Limb (tissue), 2 donors: ENCODE measurements at regions not wholly inside any gene's neighbourhood (a gene's known extent, or its start where the extent isn't known, plus 50 kb on each side); places are given as distances from the start of the nearest gene placed in this dataset.
A peak's percentile ranks its signal among the peaks of the same experiment; 100 is the strongest.
"Not testable (repeated sequence)": the region's sequence is repeated elsewhere in the genome, so short reads cannot be mapped to it uniquely, and the experiment has no call there.

Experiments
- DNase-seq, 2 donors: peaks; one replicate each; pipeline ENCODE4 v3.0.0-alpha.2; 2016; ENCODE audit errors: extremely low spot score in 2 of 2

GRCh38 chr17:13154398-13154797 is 136.6 kb upstream of the ELAC2 start:
- DNase-seq: no peak

- DNase-seq: no peak
Observed at GRCh38 chr17:13153036-13153435, 135.2 kb upstream of the ELAC2 start.

- DNase-seq: no peak
Observed at GRCh38 chr17:13152501-13152900, 134.7 kb upstream of the ELAC2 start.

GRCh38 chr17:13150738-13151137 is 132.9 kb upstream of the ELAC2 start:
- not testable (repeated sequence) for DNase-seq

- DNase-seq: no peak
Observed at GRCh38 chr17:13143001-13143400, 125.2 kb upstream of the ELAC2 start.

- peak in 1 of 2 donors; percentile 3 for DNase-seq
Observed at GRCh38 chr17:13140750-13141149, 122.9 kb upstream of the ELAC2 start.

DNA sequence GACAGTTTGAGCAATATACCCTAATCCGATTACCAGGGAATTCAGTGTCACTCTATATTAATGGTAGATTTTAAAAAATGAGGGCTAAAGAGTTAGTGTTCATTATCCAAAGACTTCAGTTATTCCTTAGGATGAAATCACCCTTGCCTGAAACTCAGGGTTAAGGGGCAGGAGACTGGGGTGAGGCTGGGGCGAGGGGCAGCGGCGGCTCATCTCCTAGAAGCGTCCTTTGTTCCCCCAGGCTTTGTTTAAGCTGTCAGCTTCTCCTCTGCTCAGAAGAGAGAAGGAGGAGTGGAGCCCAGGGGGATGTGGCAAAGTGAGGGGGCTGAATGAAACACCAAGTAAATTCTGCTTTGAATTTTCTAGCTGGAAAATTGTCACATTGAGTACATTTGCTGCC is 117.7 kb upstream of the ELAC2 start:
- no peak for DNase-seq

- DNase-seq: no peak
Observed at GRCh38 chr17:13134076-13134475, 116.2 kb upstream of the ELAC2 start.

- no peak for DNase-seq
Observed at GRCh38 chr17:13131225-13131624, 113.4 kb upstream of the ELAC2 start.

GRCh38 chr17:13129356-13129755 is 111.5 kb upstream of the ELAC2 start:
- no peak for DNase-seq

DNA sequence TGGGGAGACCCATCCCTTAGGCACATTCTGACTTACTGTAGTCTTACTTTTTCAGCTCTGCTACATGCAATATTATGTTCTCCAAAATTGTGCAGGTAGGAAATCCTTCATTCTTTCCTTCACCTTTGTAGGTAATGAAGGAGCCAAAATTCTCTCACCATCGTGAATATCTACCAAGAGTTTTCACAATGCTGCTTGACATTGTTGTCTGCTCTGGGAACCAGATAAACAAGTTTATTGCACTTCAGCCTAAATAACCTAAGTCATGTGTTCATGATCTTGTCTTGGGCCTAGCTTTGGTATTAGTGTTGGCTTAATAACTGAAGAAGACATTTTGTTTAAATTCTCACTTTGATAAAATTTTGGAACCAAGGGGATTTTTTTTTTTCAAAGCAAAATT is 110.8 kb upstream of the ELAC2 start:
- DNase-seq: no peak

DNA sequence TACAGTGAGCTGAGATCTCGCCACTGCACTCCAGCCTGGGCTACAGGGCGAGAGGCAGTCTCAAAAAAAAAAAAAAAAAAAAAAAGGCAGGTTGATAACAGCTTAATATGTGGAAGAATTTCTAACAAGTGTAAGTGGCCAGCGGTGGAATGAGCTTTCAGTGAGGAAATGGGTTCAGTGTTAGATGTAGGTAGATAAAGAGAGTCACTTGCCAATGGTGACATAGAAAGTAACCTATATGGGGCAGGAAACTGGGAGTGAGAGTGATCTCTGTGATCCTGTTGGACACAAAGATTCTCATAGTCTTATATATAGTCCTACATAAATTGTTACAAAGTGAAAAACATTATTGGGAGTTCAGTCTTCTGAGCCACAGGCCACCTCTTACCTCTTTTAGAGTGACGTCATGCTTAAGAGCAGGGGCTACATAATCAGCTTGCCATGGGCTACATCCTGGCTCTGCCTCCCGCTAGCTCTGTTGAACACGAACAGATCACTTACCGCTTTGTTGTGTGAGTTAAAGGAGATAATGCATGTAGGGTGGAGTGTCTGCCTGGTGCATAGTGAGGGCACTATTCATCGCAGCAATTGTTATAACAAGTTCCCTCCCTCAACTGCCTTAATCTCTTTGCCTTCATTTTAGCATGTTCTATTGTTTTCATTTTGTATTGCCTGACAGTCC is 110.2 kb upstream of the ELAC2 start:
- DNase-seq: no peak

- no peak for DNase-seq
Observed at GRCh38 chr17:13120864-13121263, 103.0 kb upstream of the ELAC2 start.

DNA sequence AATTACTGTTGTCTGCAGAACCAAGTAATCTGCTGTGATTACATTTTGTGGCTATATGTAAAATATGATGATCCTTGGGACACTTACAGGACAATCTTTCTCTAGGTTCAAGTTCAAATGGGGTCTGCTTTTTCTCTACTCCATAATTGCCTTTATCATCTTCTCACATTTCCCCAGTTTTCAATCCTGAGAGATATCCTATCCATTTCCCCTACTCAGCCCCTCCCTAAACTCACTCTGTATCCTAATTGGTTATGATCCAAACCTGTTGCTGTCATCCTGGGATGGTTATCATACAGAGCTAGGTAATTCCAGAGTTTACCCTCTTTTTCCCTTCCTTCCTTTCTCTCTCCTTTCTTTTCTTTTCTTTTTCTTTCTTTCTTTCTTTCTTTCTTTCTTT is 100.5 kb upstream of the ELAC2 start:
- no peak for DNase-seq

DNA sequence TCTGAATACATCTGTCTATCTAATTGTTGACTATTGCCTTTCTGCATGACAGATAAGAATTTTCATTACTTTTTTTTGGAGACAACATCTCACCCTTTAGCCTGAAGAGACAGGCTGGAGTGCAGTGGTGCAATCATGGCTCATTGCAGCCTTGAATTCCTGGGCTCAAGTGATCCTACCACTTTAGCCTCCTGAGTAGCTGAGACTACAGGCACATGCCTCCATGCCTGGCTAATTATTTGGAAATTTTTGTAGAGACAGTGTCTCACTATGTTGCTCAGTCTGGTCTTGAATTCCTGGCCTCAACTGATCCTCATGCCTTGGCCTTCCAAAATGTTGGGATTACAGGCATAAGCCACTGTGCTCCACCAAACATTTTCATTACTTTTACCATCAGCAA is 99.8 kb upstream of the ELAC2 start:
- DNase-seq: no peak

- peak; percentile 70 to 74 for DNase-seq
Observed at GRCh38 chr17:13114601-13115031, 96.8 kb upstream of the ELAC2 start.

DNA sequence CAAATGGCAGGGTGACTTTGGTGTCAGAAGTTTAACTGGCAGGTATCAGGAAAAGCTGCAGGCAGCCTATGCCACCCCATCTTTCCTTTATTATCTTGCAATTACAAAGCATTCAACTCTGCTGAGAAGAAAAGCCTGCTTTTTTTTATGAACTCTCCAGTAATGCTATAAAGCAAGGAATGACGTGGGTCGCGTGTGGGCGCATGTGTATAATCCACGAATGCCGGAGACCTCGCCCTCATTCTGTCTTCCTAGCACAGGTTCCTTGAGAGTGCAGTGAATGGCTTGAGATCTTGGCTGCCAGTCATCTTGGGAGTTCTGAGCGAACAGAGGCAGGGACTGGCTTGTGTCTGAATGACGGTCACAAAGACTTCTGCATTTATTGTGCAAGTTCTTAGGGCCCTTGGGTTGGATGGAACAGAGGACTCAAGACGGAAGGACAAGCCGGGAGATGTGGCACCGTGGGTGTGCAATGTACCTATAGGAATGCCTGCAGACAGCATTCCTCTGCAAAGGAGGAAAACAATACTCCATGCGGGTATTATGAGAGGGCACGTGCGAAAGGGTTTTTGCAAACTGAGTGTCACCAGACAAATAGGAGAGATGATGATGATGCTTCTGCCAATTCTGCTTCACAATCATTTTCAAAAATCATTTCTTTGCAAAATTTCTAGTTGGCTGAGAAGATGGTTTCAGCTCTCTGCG is 96.1 kb upstream of the ELAC2 start:
- DNase-seq: no peak

DNA sequence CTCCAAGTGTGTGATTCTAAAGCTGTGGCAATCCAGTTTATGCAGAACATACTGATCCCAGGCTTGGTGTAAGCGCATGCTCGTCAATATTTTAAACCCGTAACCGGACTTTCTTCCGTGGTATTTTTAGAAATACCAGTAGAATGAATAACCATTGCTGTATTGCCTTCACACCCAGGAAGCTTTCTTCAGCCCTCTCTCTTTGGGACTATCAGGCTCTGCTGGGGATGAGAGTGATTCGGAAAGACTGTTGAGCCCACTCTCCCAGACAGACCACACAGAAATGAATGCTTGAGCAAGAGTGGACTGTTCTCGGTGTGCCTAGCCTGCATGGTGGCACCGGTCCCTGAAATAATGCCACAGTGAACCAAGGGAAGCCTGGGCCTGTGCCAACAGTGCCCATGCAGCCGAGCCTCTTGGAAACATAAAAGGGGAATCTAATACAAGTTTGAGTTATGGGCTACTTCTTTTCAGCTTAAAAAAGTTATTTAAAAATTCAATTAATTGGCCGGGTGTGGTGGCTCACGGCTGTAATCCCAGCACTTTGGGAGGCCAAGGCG is 89.9 kb upstream of the ELAC2 start:
- DNase-seq: no peak

- no peak for DNase-seq
Observed at GRCh38 chr17:13106171-13106570, 88.3 kb upstream of the ELAC2 start.

DNA sequence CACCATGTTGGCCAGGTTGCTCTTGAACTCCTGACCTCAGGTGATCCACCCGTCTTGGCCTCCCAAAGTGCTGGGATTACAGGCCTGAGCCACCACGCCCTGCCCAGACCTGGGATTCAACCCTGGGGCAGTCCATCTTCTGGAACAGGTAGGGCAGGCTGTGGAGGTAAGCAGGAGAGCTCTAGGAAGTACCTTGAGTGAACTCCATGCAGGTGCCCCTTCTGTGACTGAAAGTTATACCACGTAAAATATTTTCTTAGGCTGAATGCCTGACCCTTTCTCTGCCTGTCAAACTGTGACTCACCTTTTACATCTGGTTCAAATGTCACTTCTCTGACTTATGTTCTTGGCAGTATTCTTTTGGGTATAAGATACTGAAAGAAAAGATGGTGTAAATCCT is 86.7 kb upstream of the ELAC2 start:
- DNase-seq: no peak

GRCh38 chr17:13102477-13102876 is 84.7 kb upstream of the ELAC2 start:
- DNase-seq: no peak

DNA sequence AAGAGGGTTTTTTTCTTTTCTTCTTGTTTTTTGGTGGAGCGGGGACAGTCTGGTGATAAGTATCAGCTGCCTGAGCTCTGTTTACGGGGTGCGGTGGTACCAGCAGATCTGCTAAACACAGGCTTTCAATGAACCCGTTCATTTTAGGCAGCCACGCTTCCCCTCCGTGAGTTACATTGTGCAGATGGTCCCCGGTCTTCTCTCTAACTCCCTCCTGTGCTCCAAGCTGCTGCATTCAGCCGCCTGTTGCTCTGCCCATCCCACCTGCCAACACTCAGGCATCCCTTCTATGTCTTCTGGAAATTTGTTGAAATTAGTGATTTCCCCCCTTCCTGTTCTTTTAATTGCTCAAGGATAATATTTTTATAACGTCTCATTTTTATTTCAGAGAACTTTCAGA is 82.1 kb upstream of the ELAC2 start:
- DNase-seq: no peak
